8988T (cell line): ENCODE measurements at regions not wholly inside any gene's neighbourhood (a gene's known extent, or its start where the extent isn't known, plus 50 kb on each side); places are given as distances from the start of the nearest gene placed in this dataset.

Experiments
- DNase-seq: peaks from one replicate; pipeline ENCODE4 v3.0.0; 2011

GRCh38 chr12:88801227-88802095 is 221.2 kb upstream of the KITLG start:
- no peak for DNase-seq

GRCh38 chr12:88793096-88793495 is 212.8 kb upstream of the KITLG start:
- no peak for DNase-seq

- no peak for DNase-seq
Observed at GRCh38 chr12:88790231-88790630, 210.0 kb upstream of the KITLG start.

- no peak for DNase-seq
Observed at GRCh38 chr12:88784166-88784565, 203.9 kb upstream of the KITLG start.

- DNase-seq, result no peak
Observed at GRCh38 chr12:88782351-88782750, 202.1 kb upstream of the KITLG start.

GRCh38 chr12:88781909-88782308 is 201.6 kb upstream of the KITLG start:
- DNase-seq, result no peak

GRCh38 chr12:88778064-88778463 is 197.8 kb upstream of the KITLG start:
- DNase-seq, result no peak

- DNase-seq, result no peak
Observed at GRCh38 chr12:88775742-88776151, 195.5 kb upstream of the KITLG start.

- DNase-seq, result no peak
Observed at GRCh38 chr12:88767699-88768098, 187.4 kb upstream of the KITLG start.

GRCh38 chr12:88764781-88765480 is 184.7 kb upstream of the KITLG start:
- no peak for DNase-seq

- DNase-seq, result no peak
Observed at GRCh38 chr12:88763536-88764100, 183.3 kb upstream of the KITLG start.

GRCh38 chr12:88758176-88758575 is 177.9 kb upstream of the KITLG start:
- no peak for DNase-seq

GRCh38 chr12:88756917-88757316 is 176.6 kb upstream of the KITLG start:
- no peak for DNase-seq

GRCh38 chr12:88756153-88756552 is 175.9 kb upstream of the KITLG start:
- no peak for DNase-seq

- DNase-seq, result no peak
Observed at GRCh38 chr12:88753707-88754106, 173.4 kb upstream of the KITLG start.

GRCh38 chr12:88753066-88753465 is 172.8 kb upstream of the KITLG start:
- DNase-seq, result no peak

- no peak for DNase-seq
Observed at GRCh38 chr12:88752183-88752582, 171.9 kb upstream of the KITLG start.

- DNase-seq, result no peak
Observed at GRCh38 chr12:88750867-88751543, 170.7 kb upstream of the KITLG start.

- DNase-seq, result no peak
Observed at GRCh38 chr12:88746386-88746785, 166.1 kb upstream of the KITLG start.

GRCh38 chr12:88743946-88744685 is 163.8 kb upstream of the KITLG start:
- DNase-seq, result no peak

GRCh38 chr12:88737838-88738472 is 157.7 kb upstream of the KITLG start:
- DNase-seq, result no peak

- DNase-seq, result no peak
Observed at GRCh38 chr12:88736031-88736430, 155.8 kb upstream of the KITLG start.
